H1 (cell line): ENCODE measurements at regions not wholly inside any gene's neighbourhood (a gene's known extent, or its start where the extent isn't known, plus 50 kb on each side); places are given as distances from the start of the nearest gene placed in this dataset.

Experiments used
- CTCF ChIA-PET: fragments of 300-600 bp; sonication (Branson Sonifier 250); formaldehyde crosslinking; loops from one replicate; lab custom pipeline; 2021; ENCODE audit not compliant: partially characterized antibody; lab: Charles Lee
- POLR2A ChIA-PET: fragments of 300-600 bp; sonication (Branson Sonifier 250); formaldehyde crosslinking; loops from one replicate; lab custom pipeline; 2021; ENCODE audit warnings: inconsistent platforms; ENCODE audit not compliant: partially characterized antibody; lab: Charles Lee
- DNase-seq, 2 experiments: peaks; one replicate each; pipeline versions ENCODE4 v3.0.0 to v3.0.0-alpha.2; 2010 to 2022; ENCODE audit warnings: low spot score in 2 of 2, low read depth in 1 of 2, mixed read lengths in 1 of 2
- FAIRE-seq: peaks from 2 replicates; lab custom pipeline; 2011; peaks lifted over from hg19 to GRCh38; lab: Jason Lieb, UNC
- H2AFZ ChIP-seq: 2 replicates; pipeline ENCODE4 v1.8.1; 2012; ENCODE audit warnings: low read length, inconsistent platforms
- H2AK5ac ChIP-seq: 2 replicates; pipeline ENCODE4 v1.6.1; 2013; ENCODE audit warnings: low read depth, low read length
- H2BK120ac ChIP-seq: replicated peaks from 2 replicates; pipeline ENCODE3; 2013; ENCODE audit warnings: low read depth, low read length, inconsistent platforms
- H2BK12ac ChIP-seq: 2 replicates; pipeline ENCODE4 v1.6.1; 2013; ENCODE audit warnings: low read depth, low read length
- H2BK15ac ChIP-seq: 2 replicates; pipeline ENCODE4 v1.6.1; 2013; ENCODE audit warnings: low read length
- H2BK20ac ChIP-seq: 2 replicates; pipeline ENCODE4 v1.6.1; 2013; ENCODE audit warnings: low read length
- H2BK5ac ChIP-seq: 2 replicates; pipeline ENCODE4 v1.6.1; 2013; ENCODE audit warnings: low read depth, low read length
- H3K14ac ChIP-seq: 2 replicates; pipeline ENCODE4 v1.6.1; 2013; ENCODE audit warnings: inconsistent platforms; ENCODE audit not compliant: insufficient read length
- H3K18ac ChIP-seq: 2 replicates; pipeline ENCODE4 v1.6.1; 2013; ENCODE audit warnings: low read length; ENCODE audit errors: extremely low read depth
- H3K23ac ChIP-seq: 2 replicates; pipeline ENCODE4 v1.6.1; 2013; ENCODE audit warnings: inconsistent platforms; ENCODE audit not compliant: insufficient read length
- H3K23me2 ChIP-seq: 2 replicates; pipeline ENCODE4 v1.6.1; 2013; ENCODE audit warnings: low read depth, low read length
- H3K27ac ChIP-seq: 2 replicates; pipeline ENCODE4 v1.6.1; 2011; ENCODE audit warnings: low read depth, low read length, inconsistent platforms
- H3K27me3 ChIP-seq, 4 experiments: replicated peaks in 1 of 4; 1 replicate in 1 of 4; 2 replicates in 3 of 4; pipeline versions ENCODE4 v1.6.1 to v1.8.1; 2011 to 2013; ENCODE audit warnings: low read length in 3 of 4, mild to moderate bottlenecking in 3 of 4, inconsistent platforms in 2 of 4, mixed read lengths in 2 of 4, moderate library complexity in 1 of 4; ENCODE audit not compliant: control insufficient read depth in 3 of 4, insufficient read depth in 3 of 4; ENCODE audit errors: extremely low read depth in 1 of 4
- H3K36me3 ChIP-seq, 4 experiments: 2 replicates each; pipeline versions ENCODE4 v1.6.1 to v1.8.1; 2011 to 2013; ENCODE audit warnings: mild to moderate bottlenecking in 4 of 4, low read length in 3 of 4, moderate library complexity in 2 of 4, control low read depth in 1 of 4, inconsistent platforms in 1 of 4; ENCODE audit not compliant: insufficient read depth in 4 of 4, control insufficient read depth in 2 of 4
- H3K4ac ChIP-seq: replicated peaks from 2 replicates; pipeline ENCODE3; 2013; ENCODE audit warnings: low read length, low read depth, mixed read lengths, inconsistent platforms; ENCODE audit not compliant: insufficient read length
- H3K4me1 ChIP-seq, 4 experiments: replicated peaks in 1 of 4; 1 replicate in 1 of 4; 2 replicates in 3 of 4; pipeline versions ENCODE4 v1.6.1 to v1.8.1; 2011 to 2013; ENCODE audit warnings: low read length in 3 of 4, inconsistent platforms in 2 of 4, mixed read lengths in 1 of 4; ENCODE audit not compliant: insufficient read depth in 4 of 4, control insufficient read depth in 3 of 4
- H3K4me2 ChIP-seq, 2 experiments: 2 replicates each; pipeline versions ENCODE4 v1.6.1 to v1.8.1; 2011 to 2013; ENCODE audit warnings: low read depth in 2 of 2, low read length in 2 of 2, control low read depth in 1 of 2, inconsistent platforms in 1 of 2, mild to moderate bottlenecking in 1 of 2; ENCODE audit not compliant: insufficient read depth in 1 of 2
- H3K4me3 ChIP-seq, 4 experiments: fragments of 200-600, 300-600 bp in 1 of 4; sonication (generic), shearing (Covaris generic), sonication (Bioruptor Twin) in 1 of 4; 2 replicates each; pipeline versions ENCODE4 v1.5.1 to v1.8.1; 2011 to 2016; ENCODE audit warnings: low read length in 4 of 4, low read depth in 3 of 4, control low read depth in 2 of 4, inconsistent platforms in 2 of 4, mild to moderate bottlenecking in 2 of 4, mixed read lengths in 1 of 4, moderate library complexity in 1 of 4; ENCODE audit not compliant: insufficient read depth in 2 of 4; ENCODE audit errors: extremely low read depth in 1 of 4
- H3K56ac ChIP-seq: replicated peaks from 2 replicates; pipeline ENCODE3; 2013; ENCODE audit warnings: low read depth, mild to moderate bottlenecking, mixed read lengths, low read length, inconsistent platforms; ENCODE audit not compliant: insufficient read length
- H3K79me1 ChIP-seq: 2 replicates; pipeline ENCODE4 v1.6.1; 2013; ENCODE audit warnings: low read depth, low read length, control low read depth
- H3K79me2 ChIP-seq, 2 experiments: 2 replicates each; pipeline versions ENCODE4 v1.6.1 to v1.8.1; 2012 to 2013; ENCODE audit warnings: low read length in 2 of 2, mild to moderate bottlenecking in 2 of 2, inconsistent platforms in 1 of 2; ENCODE audit not compliant: insufficient read depth in 2 of 2, control insufficient read depth in 1 of 2
- H3K9ac ChIP-seq, 4 experiments: replicated peaks in 1 of 4; 1 replicate in 1 of 4; 2 replicates in 3 of 4; pipeline versions ENCODE4 v1.6.1 to v1.8.1; 2011 to 2013; ENCODE audit warnings: low read depth in 3 of 4, low read length in 3 of 4, control low read depth in 2 of 4, mild to moderate bottlenecking in 2 of 4, moderate library complexity in 2 of 4, inconsistent platforms in 1 of 4; ENCODE audit errors: extremely low read depth in 1 of 4
- H3K9me3 ChIP-seq, 2 experiments: 2 replicates each; pipeline versions ENCODE4 v1.6.1 to v1.8.1; 2012 to 2013; ENCODE audit warnings: mild to moderate bottlenecking in 2 of 2, moderate library complexity in 2 of 2, control low read depth in 1 of 2, inconsistent platforms in 1 of 2, low read depth in 1 of 2, low read length in 1 of 2, mixed read lengths in 1 of 2; ENCODE audit not compliant: insufficient read depth in 2 of 2
- H4K20me1 ChIP-seq, 2 experiments: replicated peaks in 1 of 2; 2 replicates each; pipeline versions ENCODE3 to v1.8.1; 2011 to 2013; ENCODE audit warnings: inconsistent platforms in 2 of 2, low read length in 2 of 2, mild to moderate bottlenecking in 1 of 2; ENCODE audit not compliant: insufficient read depth in 2 of 2, control insufficient read depth in 1 of 2
- H4K5ac ChIP-seq: 2 replicates; pipeline ENCODE4 v1.6.1; 2013; ENCODE audit warnings: low read length, low read depth, mixed read lengths, inconsistent platforms; ENCODE audit not compliant: insufficient read length
- H4K8ac ChIP-seq: 2 replicates; pipeline ENCODE4 v1.8.0; 2013; ENCODE audit warnings: mild to moderate bottlenecking, moderate library complexity, low read length, inconsistent platforms; ENCODE audit not compliant: insufficient read depth; ENCODE audit errors: extremely low read depth
- H4K91ac ChIP-seq: replicated peaks from 2 replicates; pipeline ENCODE3; 2013; ENCODE audit warnings: low read length, mixed read lengths, inconsistent platforms; ENCODE audit not compliant: insufficient read length
- ASH2L ChIP-seq: fragments of 200-600, 300-600 bp; sonication (generic); IDR thresholded peaks from one replicate; pipeline ENCODE4 v1.7.1; 2017; ENCODE audit warnings: low read length
- BRCA1 ChIP-seq: IDR thresholded peaks from 2 replicates; pipeline ENCODE4 v1.6.1; 2012; ENCODE audit warnings: low read depth, low read length, improper control_type of control experiment
- CHD1 ChIP-seq: IDR thresholded peaks from 2 replicates; pipeline ENCODE4 v1.6.1; 2012; ENCODE audit warnings: low read depth, low read length, improper control_type of control experiment
- EGR1 ChIP-seq: IDR thresholded peaks from 2 replicates; pipeline ENCODE4 v1.6.1; 2011; ENCODE audit warnings: low read depth, low read length, borderline replicate concordance
- EP300 ChIP-seq, 2 experiments: IDR thresholded peaks; 1 replicate in 1 of 2; 2 replicates in 1 of 2; pipeline ENCODE4 v1.6.1; 2011 to 2012; ENCODE audit warnings: low read depth in 2 of 2, low read length in 2 of 2, mild to moderate bottlenecking in 2 of 2, borderline replicate concordance in 1 of 2, inconsistent platforms in 1 of 2, moderate library complexity in 1 of 2
- MAX ChIP-seq: IDR thresholded peaks from 2 replicates; pipeline ENCODE4 v1.6.1; 2012; ENCODE audit warnings: inconsistent platforms
- RXRA ChIP-seq: IDR thresholded peaks from 2 replicates; pipeline ENCODE4 v1.6.1; 2011; ENCODE audit warnings: low read depth, mild to moderate bottlenecking, low read length, moderate library complexity; ENCODE audit not compliant: insufficient read depth
- SP1 ChIP-seq: IDR thresholded peaks from 2 replicates; pipeline ENCODE4 v1.6.1; 2011; ENCODE audit warnings: low read depth, low read length
- USF2 ChIP-seq: IDR thresholded peaks from 2 replicates; pipeline ENCODE4 v1.6.1; 2011; ENCODE audit warnings: low read length, improper control_type of control experiment
- WGBS, 2 experiments: shearing (Covaris generic) in 1 of 2; methylation state at CpG; one replicate each; pipeline versions ENCODE4 v1.1.6 to v1.1.7; 2013 to 2015; ENCODE audit warnings: low lambda C conversion rate in 2 of 2, mixed read lengths in 2 of 2, inconsistent platforms in 1 of 2, low coverage in 1 of 2, missing lambda C conversion rate in 1 of 2; ENCODE audit not compliant: insufficient replicate concordance in 2 of 2, insufficient coverage in 1 of 2, insufficient read length in 1 of 2; ENCODE audit errors: extremely low coverage in 1 of 2, missing lambda C conversion rate in 1 of 2; 5-methylcytosine and 5-hydroxymethylcytosine counted together

GRCh38 chr6:234706-235372, 57.4 kb upstream of the DUSP22 start:
- H3K4me3 ChIP-seq, result no peak overlapping the region
- H2BK12ac ChIP-seq, result no peak overlapping the region
- no peak for DNase-seq
- H3K9me3 ChIP-seq, result peaks cover 4 to 5% of the 10 kb centered on the region in 2 experiments; a peak in 3 of 4 replicates
- H2BK20ac ChIP-seq, result no peak overlapping the region
- H3K23me2 ChIP-seq, result no peaks in the 10 kb centered on the region
- no peaks in the 10 kb centered on the region for H3K36me3 ChIP-seq
- no peak overlapping the region for H3K4ac ChIP-seq
- no peak overlapping the region for H2BK15ac ChIP-seq
- H3K4me1 ChIP-seq, result peaks cover 0 to 8% (median 5%) of the 10 kb centered on the region in 4 experiments; a peak in 4 of 7 replicates
- TF ChIP-seq USF2, result no peak
- TF ChIP-seq MAX, result no peak
- TF ChIP-seq EP300 (IDR thresholded peaks at IDR 0.05; ENCODE audit: borderline replicate concordance in 1 of 2, low read depth in 2 of 2, low read length in 2 of 2), result no peak
- TF ChIP-seq EGR1, result no peak
- no peak for TF ChIP-seq ASH2L
- TF ChIP-seq CHD1, result no peak
- no peak for TF ChIP-seq BRCA1
- TF ChIP-seq SP1, result no peak
- TF ChIP-seq RXRA, result no peak
- H2AK5ac ChIP-seq, result no peak overlapping the region
- H3K18ac ChIP-seq, result no peak overlapping the region
- no peaks in the 10 kb centered on the region for H4K20me1 ChIP-seq
- H3K27ac ChIP-seq, result no peak overlapping the region; the same call in 1 of the 2 replicates
- H3K14ac ChIP-seq, result no peak overlapping the region
- POLR2A ChIA-PET, result no interaction called here
- H2BK120ac ChIP-seq, result no peak overlapping the region
- no peak overlapping the region for H3K56ac ChIP-seq
- no peak overlapping the region for H4K5ac ChIP-seq
- no peak overlapping the region for H3K9ac ChIP-seq
- H2BK5ac ChIP-seq, result no peak overlapping the region
- no peaks in the 10 kb centered on the region for H3K27me3 ChIP-seq
- 81% methylated on average over 3 of the region's 3 CpGs; no CpG with 5 or more reads in 1 of the 2 experiments for WGBS, 2 experiments
- CTCF ChIA-PET, result interaction anchor here (1.2 to 8.7 kb wide), 3 partner anchors 9 to 174 kb away, joined by 3 to 46 read pairs (median 6); no protein-coding TSS in a partner anchor
- no peak overlapping the region for H4K91ac ChIP-seq
- FAIRE-seq, result no peak
- H3K4me2 ChIP-seq, result no peak overlapping the region; a peak in 1 of 4 replicates
- H3K23ac ChIP-seq, result no peak overlapping the region
- H3K79me2 ChIP-seq, result no peaks in the 10 kb centered on the region
- no peaks in the 10 kb centered on the region for H3K79me1 ChIP-seq
- H2AFZ ChIP-seq, result no peak overlapping the region; the same call in 1 of the 2 replicates
- H4K8ac ChIP-seq, result no peak overlapping the region
